ENCODE measurements at regions not wholly inside any gene's neighbourhood (a gene's known extent, or its start where the extent isn't known, plus 50 kb on each side); places are given as distances from the start of the nearest gene placed in this dataset.

GRCh38 chr5:71955723-71956122, 151.6 kb upstream of the MAP1B start:
- no peak for DNase-seq

- no peak for DNase-seq
Observed at GRCh38 chr5:71957292-71957898, 149.9 kb upstream of the MAP1B start.

GRCh38 chr5:71960195-71960594, 147.1 kb upstream of the MAP1B start:
- DNase-seq = no peak

- no peak for DNase-seq
Observed at GRCh38 chr5:71961786-71962185, 145.5 kb upstream of the MAP1B start.

GRCh38 chr5:71969460-71969859, 137.8 kb upstream of the MAP1B start:
- no peak for DNase-seq

- no peak for DNase-seq
Observed at GRCh38 chr5:71971862-71972261, 135.4 kb upstream of the MAP1B start.

GRCh38 chr5:71972777-71973473, 134.3 kb upstream of the MAP1B start:
- no peak for DNase-seq

GRCh38 chr5:71973563-71973962, 133.7 kb upstream of the MAP1B start:
- no peak for DNase-seq

- no peak for DNase-seq
Observed at GRCh38 chr5:71974165-71974564, 133.1 kb upstream of the MAP1B start.

GRCh38 chr5:71974622-71975021, 132.7 kb upstream of the MAP1B start:
- DNase-seq = no peak

GRCh38 chr5:71976449-71976848, 130.8 kb upstream of the MAP1B start:
- DNase-seq = no peak

- DNase-seq = no peak
Observed at GRCh38 chr5:71977311-71977710, 130.0 kb upstream of the MAP1B start.

- no peak for DNase-seq
Observed at GRCh38 chr5:71978216-71978615, 129.1 kb upstream of the MAP1B start.

- DNase-seq = no peak
Observed at GRCh38 chr5:71982717-71983395, 124.4 kb upstream of the MAP1B start.

GRCh38 chr5:71986101-71986500, 121.2 kb upstream of the MAP1B start:
- no peak for DNase-seq

GRCh38 chr5:71988808-71989207, 118.5 kb upstream of the MAP1B start:
- no peak for DNase-seq

- no peak for DNase-seq
Observed at GRCh38 chr5:71993600-71993999, 113.7 kb upstream of the MAP1B start.

GRCh38 chr5:71996789-71997188, 110.5 kb upstream of the MAP1B start:
- DNase-seq = no peak

GRCh38 chr5:71998746-71999145, 108.5 kb upstream of the MAP1B start:
- no peak for DNase-seq

- no peak for DNase-seq
Observed at GRCh38 chr5:72000707-72001106, 106.6 kb upstream of the MAP1B start.

GRCh38 chr5:72005671-72006070, 101.6 kb upstream of the MAP1B start:
- DNase-seq = peak; percentile 49

GRCh38 chr5:72006361-72006760, 100.9 kb upstream of the MAP1B start:
- no peak for DNase-seq

- DNase-seq = no peak
Observed at GRCh38 chr5:72007336-72008111, 99.8 kb upstream of the MAP1B start.

- no peak for DNase-seq
Observed at GRCh38 chr5:72009280-72009679, 98.0 kb upstream of the MAP1B start.
